BE2C (cell line): ENCODE measurements at regions not wholly inside any gene's neighbourhood (a gene's known extent, or its start where the extent isn't known, plus 50 kb on each side); places are given as distances from the start of the nearest gene placed in this dataset.
"Not testable (repeated sequence)": the region's sequence is repeated elsewhere in the genome, so short reads cannot be mapped to it uniquely, and the experiment has no call there.

Experiments
- DNase-seq: peaks from one replicate; pipeline ENCODE4 v3.0.0-alpha.2; 2020
- H3K27me3 ChIP-seq: fragments of 250-450 bp; sonication (Bioruptor Pico); 2 replicates; pipeline ENCODE4 v1.5.1; 2020; ENCODE audit warnings: mild to moderate bottlenecking
- H3K36me3 ChIP-seq: fragments of 250-450 bp; sonication (Bioruptor Pico); 2 replicates; pipeline ENCODE4 v1.5.1; 2020; ENCODE audit warnings: mild to moderate bottlenecking
- H3K4me1 ChIP-seq: fragments of 250-450 bp; sonication (Bioruptor Pico); 2 replicates; pipeline ENCODE4 v1.5.1; 2020
- H3K4me3 ChIP-seq: 2 replicates; pipeline ENCODE4 v1.5.1; 2011; ENCODE audit warnings: low read depth, low read length
- H3K9me3 ChIP-seq: fragments of 250-450 bp; sonication (Bioruptor Pico); 2 replicates; pipeline ENCODE4 v1.5.1; 2020
- TF ChIP-seq, protein P1 (sequence below): IDR thresholded peaks from 2 replicates; pipeline ENCODE4 v1.5.1; 2012; ENCODE audit warnings: mild to moderate bottlenecking, low read depth, low read length

DNA sequence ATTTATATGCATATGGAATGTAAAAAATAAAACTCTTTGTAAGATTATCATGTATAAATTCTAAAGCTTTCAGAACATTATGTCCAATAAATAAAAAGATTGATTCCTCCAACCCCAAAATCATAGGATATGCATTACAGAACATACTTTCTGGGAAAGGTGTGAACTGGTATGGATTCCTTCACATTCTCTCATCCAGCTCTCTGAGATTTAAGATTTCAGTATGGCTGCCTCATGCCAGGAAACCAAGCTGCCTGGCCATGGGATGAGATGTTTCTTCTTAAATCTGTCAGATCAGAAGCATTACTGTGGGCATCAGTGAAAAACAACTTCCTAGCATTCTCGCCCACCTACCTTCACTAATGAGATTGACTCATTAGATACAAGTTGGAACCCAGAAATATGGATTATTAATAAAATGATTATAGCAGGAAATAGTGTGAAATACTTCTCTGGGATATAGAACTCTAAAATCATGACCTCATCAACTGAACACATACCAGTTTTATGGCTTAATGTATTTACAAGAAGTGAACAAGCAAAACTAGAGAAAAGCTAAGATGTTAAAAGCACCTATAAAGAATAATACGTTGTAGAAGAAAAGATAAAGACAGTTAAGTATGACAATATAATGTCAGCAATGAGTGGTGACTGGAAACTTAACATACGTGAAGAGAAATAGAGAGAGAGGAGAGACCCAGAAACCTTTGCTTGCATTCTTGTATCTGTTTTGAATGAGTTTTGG, 171.6 kb upstream of the PHACTR1 start:
- no peaks in the 10 kb centered on the region for H3K36me3 ChIP-seq
- no peak for DNase-seq
- TF ChIP-seq, protein P1, sequence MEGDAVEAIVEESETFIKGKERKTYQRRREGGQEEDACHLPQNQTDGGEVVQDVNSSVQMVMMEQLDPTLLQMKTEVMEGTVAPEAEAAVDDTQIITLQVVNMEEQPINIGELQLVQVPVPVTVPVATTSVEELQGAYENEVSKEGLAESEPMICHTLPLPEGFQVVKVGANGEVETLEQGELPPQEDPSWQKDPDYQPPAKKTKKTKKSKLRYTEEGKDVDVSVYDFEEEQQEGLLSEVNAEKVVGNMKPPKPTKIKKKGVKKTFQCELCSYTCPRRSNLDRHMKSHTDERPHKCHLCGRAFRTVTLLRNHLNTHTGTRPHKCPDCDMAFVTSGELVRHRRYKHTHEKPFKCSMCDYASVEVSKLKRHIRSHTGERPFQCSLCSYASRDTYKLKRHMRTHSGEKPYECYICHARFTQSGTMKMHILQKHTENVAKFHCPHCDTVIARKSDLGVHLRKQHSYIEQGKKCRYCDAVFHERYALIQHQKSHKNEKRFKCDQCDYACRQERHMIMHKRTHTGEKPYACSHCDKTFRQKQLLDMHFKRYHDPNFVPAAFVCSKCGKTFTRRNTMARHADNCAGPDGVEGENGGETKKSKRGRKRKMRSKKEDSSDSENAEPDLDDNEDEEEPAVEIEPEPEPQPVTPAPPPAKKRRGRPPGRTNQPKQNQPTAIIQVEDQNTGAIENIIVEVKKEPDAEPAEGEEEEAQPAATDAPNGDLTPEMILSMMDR, result no peak

DNA sequence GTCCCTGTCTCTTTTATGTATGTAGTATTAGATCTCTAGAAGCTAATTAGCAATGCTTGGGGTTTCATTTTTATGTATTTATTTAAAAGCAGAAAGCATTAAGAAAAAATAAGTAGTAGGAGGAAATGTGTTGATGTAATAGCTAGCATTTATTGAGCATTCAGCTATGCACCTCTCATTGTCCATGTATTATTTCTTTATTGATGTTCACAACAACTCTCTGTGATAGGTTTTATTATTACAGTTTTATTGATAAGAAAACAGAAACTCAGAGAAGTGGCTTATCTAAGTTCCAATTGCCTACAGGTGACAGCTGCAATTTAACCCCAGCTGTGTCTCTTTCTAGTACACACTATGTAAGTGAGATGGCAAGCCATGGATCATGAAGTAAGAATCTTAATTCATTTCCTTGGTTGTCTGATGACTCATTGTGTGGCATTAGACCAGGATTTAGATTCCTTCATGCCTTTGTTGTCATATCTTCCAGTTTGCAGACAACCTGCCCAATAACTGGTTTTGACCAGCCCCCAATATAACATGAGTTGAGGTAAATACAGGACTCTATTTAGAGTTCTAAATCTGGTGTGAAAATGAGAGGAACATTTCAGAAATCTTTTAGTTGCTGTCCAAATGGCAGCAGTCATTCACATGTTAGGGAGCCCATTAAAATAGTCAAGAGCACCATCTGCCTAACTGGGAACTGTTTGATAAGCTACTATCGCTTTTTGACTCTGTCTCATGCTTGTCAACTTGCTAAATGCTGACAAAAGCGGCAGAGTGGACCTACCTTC, 170.8 kb upstream of the PHACTR1 start:
- DNase-seq, result no peak
- Histone ChIP-seq H3K36me3 (no peaks in the 10 kb centered on the region), H3K4me1 (no peaks in the 10 kb centered on the region), H3K27me3 (no peaks in the 10 kb centered on the region), H3K9me3 (no peaks in the 10 kb centered on the region), H3K4me3 (no peak overlapping the region)
- TF ChIP-seq, protein P1, result no peak

More for the DNA sequence above, 171.6 kb upstream of the PHACTR1 start:
- Histone ChIP-seq H3K4me3 (no peak overlapping the region), H3K4me1 (no peaks in the 10 kb centered on the region), H3K9me3 (no peaks in the 10 kb centered on the region), H3K27me3 (no peaks in the 10 kb centered on the region)

DNA sequence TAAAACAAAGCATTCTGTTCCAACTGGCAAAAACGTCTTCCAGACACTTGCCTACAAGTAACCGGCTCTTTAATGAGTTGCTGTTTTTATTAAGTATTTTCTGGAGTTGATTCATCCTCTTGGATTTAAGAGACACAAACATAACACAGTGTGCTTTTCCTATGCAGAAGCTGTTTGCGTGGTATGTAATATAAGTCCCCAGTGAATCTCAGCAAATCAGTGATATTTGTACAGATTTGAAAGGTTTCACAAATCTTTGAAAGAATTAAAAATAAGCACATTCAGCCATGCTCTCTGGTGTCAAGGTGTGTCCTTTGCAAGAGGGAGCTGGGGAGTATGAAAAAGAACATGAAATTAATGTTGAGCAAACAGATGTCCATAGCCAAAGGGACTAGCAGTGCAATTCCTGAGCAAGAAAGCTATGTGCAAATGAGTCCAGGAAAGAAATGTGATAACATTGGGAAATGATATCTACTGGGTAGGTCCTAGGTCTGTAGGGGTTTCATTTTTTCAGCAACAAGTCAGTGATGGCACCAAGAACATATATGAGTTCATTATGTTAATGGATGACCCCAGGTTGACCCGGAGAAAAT, 170.1 kb upstream of the PHACTR1 start:
- Histone ChIP-seq H3K27me3 (no peaks in the 10 kb centered on the region), H3K4me3 (no peak overlapping the region), H3K4me1 (no peaks in the 10 kb centered on the region), H3K36me3 (no peaks in the 10 kb centered on the region), H3K9me3 (no peaks in the 10 kb centered on the region)
- TF ChIP-seq, protein P1, result no peak
- no peak for DNase-seq

DNA sequence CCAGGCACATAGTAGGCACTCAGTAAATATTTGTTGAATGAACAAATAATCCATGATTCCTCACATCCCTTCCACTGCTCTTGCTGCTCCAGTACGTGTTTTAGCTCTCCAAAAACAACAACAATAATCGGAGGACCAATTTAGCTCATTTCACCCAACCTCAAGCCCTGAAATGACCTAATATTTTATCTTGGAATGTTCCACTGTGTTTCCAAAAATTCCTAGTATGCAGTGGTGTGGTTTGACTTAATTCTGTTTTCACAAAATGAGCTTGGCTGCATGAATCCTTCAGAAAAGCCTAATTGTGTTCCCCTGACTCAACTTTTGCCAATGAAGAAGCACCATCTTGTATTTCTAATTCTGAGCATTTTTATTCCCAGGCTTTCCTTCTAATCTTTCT, 168.0 kb upstream of the PHACTR1 start:
- no peaks in the 10 kb centered on the region for H3K27me3 ChIP-seq
- TF ChIP-seq, protein P1, result no peak
- H3K9me3 ChIP-seq, result no peaks in the 10 kb centered on the region
- H3K36me3 ChIP-seq, result no peaks in the 10 kb centered on the region
- no peaks in the 10 kb centered on the region for H3K4me1 ChIP-seq
- no peak overlapping the region for H3K4me3 ChIP-seq
- DNase-seq, result no peak

DNA sequence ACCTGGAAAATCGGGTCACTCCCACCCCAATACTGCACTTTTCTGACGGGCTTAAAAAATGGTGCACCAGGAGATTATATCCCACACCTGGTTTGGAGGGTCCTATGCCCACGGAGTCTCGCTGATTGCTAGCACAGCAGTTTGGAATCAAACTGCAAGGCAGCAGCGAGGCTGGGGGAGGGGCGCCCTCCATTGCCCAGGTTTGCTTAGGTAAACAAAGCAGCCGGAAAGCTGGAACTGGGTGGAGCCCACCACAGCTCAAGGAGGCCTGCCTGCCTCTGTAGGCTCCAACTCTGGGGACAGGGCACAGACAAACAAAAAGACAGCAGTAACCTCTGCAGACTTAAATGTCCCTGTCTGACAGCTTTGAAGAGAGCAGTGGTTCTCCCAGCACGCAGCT, 167.1 kb upstream of the PHACTR1 start:
- not testable (repeated sequence) for H3K9me3 ChIP-seq, H3K4me3 ChIP-seq, H3K27me3 ChIP-seq, DNase-seq, H3K36me3 ChIP-seq, H3K4me1 ChIP-seq

DNA sequence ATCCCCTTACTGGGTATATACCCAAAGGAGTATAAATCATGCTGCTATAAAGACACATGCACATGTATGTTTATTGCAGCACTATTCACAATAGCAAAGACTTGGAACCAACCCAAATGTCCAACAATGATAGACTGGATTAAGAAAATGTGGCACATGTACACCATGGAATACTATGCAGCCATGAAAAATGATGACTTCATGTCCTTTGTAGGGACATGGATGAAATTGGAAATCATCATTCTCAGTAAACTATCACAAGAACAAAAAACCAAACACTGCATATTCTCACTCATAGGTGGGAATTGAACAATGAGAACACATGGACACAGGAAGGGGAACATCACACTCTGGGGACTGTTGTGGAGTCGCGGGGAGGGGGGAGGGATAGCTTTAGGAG, 161.7 kb upstream of the PHACTR1 start:
- not testable (repeated sequence) for DNase-seq, H3K36me3 ChIP-seq, H3K27me3 ChIP-seq, H3K4me3 ChIP-seq, H3K4me1 ChIP-seq, H3K9me3 ChIP-seq

DNA sequence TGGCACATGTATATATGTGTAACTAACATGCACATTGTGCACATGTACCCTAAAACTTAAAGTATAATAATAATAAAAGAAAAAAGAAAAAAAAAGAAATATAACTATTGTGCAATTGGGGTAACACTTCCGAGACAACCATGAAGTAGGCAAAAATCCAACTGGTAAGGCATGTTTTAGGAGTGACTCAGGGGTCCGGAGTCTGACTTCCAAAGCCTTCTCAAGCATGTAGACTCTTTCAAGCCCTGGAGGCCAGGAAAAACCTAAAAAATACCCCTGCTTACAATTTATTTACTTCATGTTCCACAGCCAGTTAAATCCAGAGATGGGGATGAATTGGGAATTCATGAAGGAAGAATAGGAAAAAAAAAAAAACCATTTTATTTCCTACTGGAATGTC, 161.3 kb upstream of the PHACTR1 start:
- no peaks in the 10 kb centered on the region for H3K4me1 ChIP-seq
- no peak overlapping the region for H3K4me3 ChIP-seq
- DNase-seq, result no peak
- no peaks in the 10 kb centered on the region for H3K36me3 ChIP-seq
- H3K9me3 ChIP-seq, result no peaks in the 10 kb centered on the region
- TF ChIP-seq, protein P1, result no peak
- no peaks in the 10 kb centered on the region for H3K27me3 ChIP-seq
